Liver (tissue), 8 donors: ENCODE measurements at regions not wholly inside any gene's neighbourhood (a gene's known extent, or its start where the extent isn't known, plus 50 kb on each side); places are given as distances from the start of the nearest gene placed in this dataset.

Experiments used
- DNase-seq: peaks from one replicate; pipeline ENCODE4 v3.0.0-alpha.2; 2017; ENCODE audit warnings: low spot score
- H3K27ac ChIP-seq, 2 donors: one replicate each; pipeline ENCODE4 v1.7.0; 2013; ENCODE audit warnings: inconsistent platforms in 2 of 2, low read length in 2 of 2, control low read depth in 1 of 2, low read depth in 1 of 2, mild to moderate bottlenecking in 1 of 2
- H3K27me3 ChIP-seq, 4 donors: one replicate each; pipeline versions ENCODE4 v1.6.1 to v1.7.0; 2013; ENCODE audit warnings: low read length in 3 of 4, inconsistent platforms in 1 of 4, mild to moderate bottlenecking in 1 of 4, moderate library complexity in 1 of 4; ENCODE audit not compliant: control insufficient read depth in 4 of 4, insufficient read depth in 4 of 4
- H3K36me3 ChIP-seq, 4 donors: one replicate each; pipeline versions ENCODE4 v1.6.1 to v1.7.0; 2013; ENCODE audit warnings: low read length in 3 of 4, mild to moderate bottlenecking in 3 of 4, low read depth in 1 of 4, moderate library complexity in 1 of 4; ENCODE audit not compliant: control insufficient read depth in 4 of 4, insufficient read depth in 3 of 4
- H3K4me1 ChIP-seq, 4 donors: one replicate each; pipeline versions ENCODE4 v1.6.1 to v1.7.0; 2013; ENCODE audit warnings: low read length in 3 of 4, mild to moderate bottlenecking in 3 of 4, moderate library complexity in 1 of 4; ENCODE audit not compliant: control insufficient read depth in 4 of 4, insufficient read depth in 4 of 4
- H3K4me3 ChIP-seq, 3 donors: one replicate each; pipeline versions ENCODE4 v1.6.1 to v1.7.0; 2013; ENCODE audit warnings: low read length in 3 of 3, control low read depth in 1 of 3, low read depth in 1 of 3, mild to moderate bottlenecking in 1 of 3
- H3K9ac ChIP-seq, 2 donors: one replicate each; pipeline ENCODE4 v1.7.0; 2013; ENCODE audit warnings: low read length in 2 of 2, mild to moderate bottlenecking in 2 of 2, moderate library complexity in 2 of 2, control low read depth in 1 of 2, low read depth in 1 of 2
- H3K9me3 ChIP-seq, 4 donors: one replicate each; pipeline versions ENCODE4 v1.6.1 to v1.7.0; 2013; ENCODE audit warnings: low read length in 3 of 4; ENCODE audit not compliant: control insufficient read depth in 4 of 4
- FOXA2 ChIP-seq: IDR thresholded peaks from 2 replicates; pipeline ENCODE4 v1.6.1; 2016; ENCODE audit warnings: antibody characterized with exemption
- HNF4G ChIP-seq: IDR thresholded peaks from 2 replicates; pipeline ENCODE4 v1.6.1; 2016; ENCODE audit warnings: antibody characterized with exemption
- JUND ChIP-seq, 2 donors: IDR thresholded peaks; 2 replicates each; pipeline ENCODE4 v1.6.1; 2016; ENCODE audit warnings: antibody characterized with exemption in 2 of 2
- NR2F2 ChIP-seq: IDR thresholded peaks from 2 replicates; pipeline ENCODE4 v1.6.1; 2016; ENCODE audit warnings: antibody characterized with exemption
- RXRA ChIP-seq, 2 donors: IDR thresholded peaks; 2 replicates each; pipeline ENCODE4 v1.6.1; 2017 to 2018; ENCODE audit warnings: antibody characterized with exemption in 2 of 2, mild to moderate bottlenecking in 1 of 2
- SP1 ChIP-seq: IDR thresholded peaks from 2 replicates; pipeline ENCODE4 v1.6.1; 2018; ENCODE audit warnings: antibody characterized with exemption, mild to moderate bottlenecking
- TAF1 ChIP-seq: conservative IDR thresholded peaks from 2 replicates; pipeline ENCODE4 v1.6.1; 2016; ENCODE audit warnings: antibody characterized with exemption, mild to moderate bottlenecking
- WGBS: extraction: QIAGEN DNeasy Blood & Tissue Kit; methylation state at CpG from one replicate; pipeline ENCODE4 v1.1.7; 2013; 5-methylcytosine and 5-hydroxymethylcytosine counted together
- TF ChIP-seq, protein P1 (sequence below): IDR thresholded peaks from 2 replicates; pipeline ENCODE4 v1.6.1; 2016; ENCODE audit warnings: antibody characterized with exemption
- TF ChIP-seq, protein P2 (sequence below): fragments of 150-350 bp; IDR thresholded peaks from 2 replicates; pipeline ENCODE4 v1.5.1; 2017; ENCODE audit warnings: improper control_type of control experiment, low read depth, low read length; ENCODE audit not compliant: missing input control
- TF ChIP-seq, protein P3 (sequence below): IDR thresholded peaks from 2 replicates; pipeline ENCODE4 v1.6.1; 2016; ENCODE audit warnings: antibody characterized with exemption
- TF ChIP-seq, protein P4 (sequence below): IDR thresholded peaks from 2 replicates; pipeline ENCODE4 v1.6.1; 2016; ENCODE audit warnings: antibody characterized with exemption, mild to moderate bottlenecking
- donor health status: healthy.
- donor health status: healthy.
- donor health status: healthy.
- donor health status: healthy.
- donor health status: healthy.

DNA sequence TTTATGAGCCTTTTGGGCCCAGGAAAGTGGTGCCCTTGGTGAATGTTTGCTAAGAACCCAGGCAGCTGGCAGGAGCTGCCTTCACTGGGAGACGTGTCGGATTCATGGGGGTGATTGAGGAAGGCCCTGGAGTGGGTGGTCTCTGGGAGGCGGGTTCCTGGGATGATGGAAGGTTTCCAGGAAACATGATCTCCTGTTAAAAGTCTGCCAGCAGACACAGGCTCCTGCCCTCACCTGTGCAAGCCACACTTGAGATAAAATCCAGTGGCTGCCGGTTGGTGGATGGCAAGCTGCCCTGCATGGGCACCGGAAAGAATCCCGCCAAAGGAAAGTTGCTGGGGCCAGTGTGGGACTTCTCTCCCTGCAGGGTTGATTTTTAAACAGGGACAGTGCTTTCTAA lies 189.0 kb upstream of the CIBAR2 start:
- no peaks in the 10 kb centered on the region for H3K27me3 ChIP-seq
- WGBS = 68% methylated on average over 6 of the region's 6 CpGs
- no peak overlapping the region for H3K27ac ChIP-seq
- H3K36me3 ChIP-seq = no peaks in the 10 kb centered on the region
- peaks cover 0 to 32% (median 16%) of the 10 kb centered on the region in 4 donors for H3K4me1 ChIP-seq
- no peak for DNase-seq
- TF ChIP-seq, protein P1, sequence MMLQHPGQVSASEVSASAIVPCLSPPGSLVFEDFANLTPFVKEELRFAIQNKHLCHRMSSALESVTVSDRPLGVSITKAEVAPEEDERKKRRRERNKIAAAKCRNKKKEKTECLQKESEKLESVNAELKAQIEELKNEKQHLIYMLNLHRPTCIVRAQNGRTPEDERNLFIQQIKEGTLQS = no peak
- TF ChIP-seq NR2F2 = no peak
- TF ChIP-seq FOXA2 = no peak
- TF ChIP-seq, protein P2, sequence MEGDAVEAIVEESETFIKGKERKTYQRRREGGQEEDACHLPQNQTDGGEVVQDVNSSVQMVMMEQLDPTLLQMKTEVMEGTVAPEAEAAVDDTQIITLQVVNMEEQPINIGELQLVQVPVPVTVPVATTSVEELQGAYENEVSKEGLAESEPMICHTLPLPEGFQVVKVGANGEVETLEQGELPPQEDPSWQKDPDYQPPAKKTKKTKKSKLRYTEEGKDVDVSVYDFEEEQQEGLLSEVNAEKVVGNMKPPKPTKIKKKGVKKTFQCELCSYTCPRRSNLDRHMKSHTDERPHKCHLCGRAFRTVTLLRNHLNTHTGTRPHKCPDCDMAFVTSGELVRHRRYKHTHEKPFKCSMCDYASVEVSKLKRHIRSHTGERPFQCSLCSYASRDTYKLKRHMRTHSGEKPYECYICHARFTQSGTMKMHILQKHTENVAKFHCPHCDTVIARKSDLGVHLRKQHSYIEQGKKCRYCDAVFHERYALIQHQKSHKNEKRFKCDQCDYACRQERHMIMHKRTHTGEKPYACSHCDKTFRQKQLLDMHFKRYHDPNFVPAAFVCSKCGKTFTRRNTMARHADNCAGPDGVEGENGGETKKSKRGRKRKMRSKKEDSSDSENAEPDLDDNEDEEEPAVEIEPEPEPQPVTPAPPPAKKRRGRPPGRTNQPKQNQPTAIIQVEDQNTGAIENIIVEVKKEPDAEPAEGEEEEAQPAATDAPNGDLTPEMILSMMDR = no peak
- no peak for TF ChIP-seq RXRA (IDR thresholded peaks at IDR 0.05)
- TF ChIP-seq, protein P3, sequence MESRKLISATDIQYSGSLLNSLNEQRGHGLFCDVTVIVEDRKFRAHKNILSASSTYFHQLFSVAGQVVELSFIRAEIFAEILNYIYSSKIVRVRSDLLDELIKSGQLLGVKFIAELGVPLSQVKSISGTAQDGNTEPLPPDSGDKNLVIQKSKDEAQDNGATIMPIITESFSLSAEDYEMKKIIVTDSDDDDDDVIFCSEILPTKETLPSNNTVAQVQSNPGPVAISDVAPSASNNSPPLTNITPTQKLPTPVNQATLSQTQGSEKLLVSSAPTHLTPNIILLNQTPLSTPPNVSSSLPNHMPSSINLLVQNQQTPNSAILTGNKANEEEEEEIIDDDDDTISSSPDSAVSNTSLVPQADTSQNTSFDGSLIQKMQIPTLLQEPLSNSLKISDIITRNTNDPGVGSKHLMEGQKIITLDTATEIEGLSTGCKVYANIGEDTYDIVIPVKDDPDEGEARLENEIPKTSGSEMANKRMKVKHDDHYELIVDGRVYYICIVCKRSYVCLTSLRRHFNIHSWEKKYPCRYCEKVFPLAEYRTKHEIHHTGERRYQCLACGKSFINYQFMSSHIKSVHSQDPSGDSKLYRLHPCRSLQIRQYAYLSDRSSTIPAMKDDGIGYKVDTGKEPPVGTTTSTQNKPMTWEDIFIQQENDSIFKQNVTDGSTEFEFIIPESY = no peak
- no peak for TF ChIP-seq HNF4G
- TF ChIP-seq, protein P4, sequence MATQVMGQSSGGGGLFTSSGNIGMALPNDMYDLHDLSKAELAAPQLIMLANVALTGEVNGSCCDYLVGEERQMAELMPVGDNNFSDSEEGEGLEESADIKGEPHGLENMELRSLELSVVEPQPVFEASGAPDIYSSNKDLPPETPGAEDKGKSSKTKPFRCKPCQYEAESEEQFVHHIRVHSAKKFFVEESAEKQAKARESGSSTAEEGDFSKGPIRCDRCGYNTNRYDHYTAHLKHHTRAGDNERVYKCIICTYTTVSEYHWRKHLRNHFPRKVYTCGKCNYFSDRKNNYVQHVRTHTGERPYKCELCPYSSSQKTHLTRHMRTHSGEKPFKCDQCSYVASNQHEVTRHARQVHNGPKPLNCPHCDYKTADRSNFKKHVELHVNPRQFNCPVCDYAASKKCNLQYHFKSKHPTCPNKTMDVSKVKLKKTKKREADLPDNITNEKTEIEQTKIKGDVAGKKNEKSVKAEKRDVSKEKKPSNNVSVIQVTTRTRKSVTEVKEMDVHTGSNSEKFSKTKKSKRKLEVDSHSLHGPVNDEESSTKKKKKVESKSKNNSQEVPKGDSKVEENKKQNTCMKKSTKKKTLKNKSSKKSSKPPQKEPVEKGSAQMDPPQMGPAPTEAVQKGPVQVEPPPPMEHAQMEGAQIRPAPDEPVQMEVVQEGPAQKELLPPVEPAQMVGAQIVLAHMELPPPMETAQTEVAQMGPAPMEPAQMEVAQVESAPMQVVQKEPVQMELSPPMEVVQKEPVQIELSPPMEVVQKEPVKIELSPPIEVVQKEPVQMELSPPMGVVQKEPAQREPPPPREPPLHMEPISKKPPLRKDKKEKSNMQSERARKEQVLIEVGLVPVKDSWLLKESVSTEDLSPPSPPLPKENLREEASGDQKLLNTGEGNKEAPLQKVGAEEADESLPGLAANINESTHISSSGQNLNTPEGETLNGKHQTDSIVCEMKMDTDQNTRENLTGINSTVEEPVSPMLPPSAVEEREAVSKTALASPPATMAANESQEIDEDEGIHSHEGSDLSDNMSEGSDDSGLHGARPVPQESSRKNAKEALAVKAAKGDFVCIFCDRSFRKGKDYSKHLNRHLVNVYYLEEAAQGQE = no peak
- no peak overlapping the region for H3K4me3 ChIP-seq
- no peaks in the 10 kb centered on the region for H3K9me3 ChIP-seq
- no peak overlapping the region for H3K9ac ChIP-seq

DNA sequence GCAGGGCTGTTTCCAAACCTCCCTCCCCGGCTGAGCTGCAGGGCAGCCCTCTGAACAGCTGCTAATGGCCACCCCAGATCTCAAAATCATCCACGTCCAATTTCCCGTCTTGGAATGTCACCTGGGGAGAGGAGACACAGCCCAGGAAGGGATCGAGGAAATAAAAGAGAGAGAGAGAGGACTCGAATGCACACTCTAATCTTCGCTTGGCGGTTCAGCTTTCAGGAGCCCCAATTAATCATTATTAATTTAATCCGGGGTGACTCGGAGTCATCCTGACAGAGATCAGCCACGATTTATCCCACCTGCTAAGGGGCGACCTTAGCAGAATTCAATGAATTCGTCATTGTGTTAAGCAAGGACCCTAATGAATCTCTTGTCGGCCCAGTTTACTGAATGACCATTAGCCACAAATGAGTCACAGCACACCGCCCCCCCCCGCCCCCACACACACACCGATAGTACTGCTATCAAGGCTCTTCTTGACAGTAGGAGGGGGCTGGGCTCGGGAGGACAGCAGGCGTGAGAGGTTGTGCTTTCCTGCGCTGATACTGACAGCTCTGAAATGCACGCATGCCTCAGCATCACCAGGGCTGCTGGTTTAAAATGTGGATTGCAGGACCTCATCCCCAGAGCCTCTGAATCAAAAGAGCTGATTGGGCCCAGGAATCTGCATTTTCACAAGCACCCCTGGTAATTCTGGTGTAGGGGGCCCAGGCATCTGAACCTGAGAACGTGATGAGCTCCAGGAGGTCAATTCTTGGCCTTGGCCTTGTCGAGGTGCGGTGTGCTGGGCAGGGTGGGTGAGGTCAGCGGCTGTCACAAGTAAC lies 190.0 kb upstream of the CIBAR2 start:
- H3K27ac ChIP-seq = no peak overlapping the region
- WGBS = 87% methylated on average over 24 of the region's 24 CpGs
- no peak for DNase-seq

More for the DNA sequence above, 190.0 kb upstream of the CIBAR2 start:
- no peaks in the 10 kb centered on the region for H3K9me3 ChIP-seq
- no peaks in the 10 kb centered on the region for H3K36me3 ChIP-seq
- no peak overlapping the region for H3K9ac ChIP-seq
- H3K4me1 ChIP-seq = peaks cover 2 to 33% (median 20%) of the 10 kb centered on the region in 4 donors
- H3K4me3 ChIP-seq = no peak overlapping the region
- H3K27me3 ChIP-seq = no peaks in the 10 kb centered on the region
- TF ChIP-seq, protein P2 = no peak
- TF ChIP-seq JUND (IDR thresholded peaks at IDR 0.05) (no peak), TAF1 (no peak), NR2F2 (no peak), SP1 (no peak)
